ENCODE measurements at regions not wholly inside any gene's neighbourhood (a gene's known extent, or its start where the extent isn't known, plus 50 kb on each side); places are given as distances from the start of the nearest gene placed in this dataset.

- DNase-seq (ENCODE audit: extremely low read depth, low read depth, low spot score) = no peak
Measured at GRCh38 chr13:76751278-76751677, 134.9 kb downstream of the KCTD12 start.

- DNase-seq (ENCODE audit: extremely low read depth, low read depth, low spot score) = no peak
Measured at GRCh38 chr13:76750126-76750525, 136.1 kb downstream of the KCTD12 start.

- DNase-seq (ENCODE audit: extremely low read depth, low read depth, low spot score) = no peak
Measured at GRCh38 chr13:76745261-76746200, 140.7 kb downstream of the KCTD12 start.

GRCh38 chr13:76741624-76742023 lies 144.6 kb downstream of the KCTD12 start:
- DNase-seq (ENCODE audit: extremely low read depth, low read depth, low spot score) = no peak

GRCh38 chr13:76741046-76741445 lies 145.2 kb downstream of the KCTD12 start:
- DNase-seq (ENCODE audit: extremely low read depth, low read depth, low spot score) = no peak

- no peak for DNase-seq (ENCODE audit: extremely low read depth, low read depth, low spot score)
Measured at GRCh38 chr13:76738616-76739015, 147.6 kb downstream of the KCTD12 start.

GRCh38 chr13:76737526-76737925 lies 148.7 kb downstream of the KCTD12 start:
- no peak for DNase-seq (ENCODE audit: extremely low read depth, low read depth, low spot score)

GRCh38 chr13:76735641-76736040 lies 150.6 kb downstream of the KCTD12 start:
- no peak for DNase-seq (ENCODE audit: extremely low read depth, low read depth, low spot score)

- DNase-seq (ENCODE audit: extremely low read depth, low read depth, low spot score) = no peak
Measured at GRCh38 chr13:76733671-76734070, 152.5 kb downstream of the KCTD12 start.

GRCh38 chr13:76732367-76732766 lies 153.8 kb downstream of the KCTD12 start:
- DNase-seq (ENCODE audit: extremely low read depth, low read depth, low spot score) = no peak

- peak; percentile 69 for DNase-seq (ENCODE audit: extremely low read depth, low read depth, low spot score)
Measured at GRCh38 chr13:76730220-76730619, 156.0 kb downstream of the KCTD12 start.

GRCh38 chr13:76729691-76730090 lies 156.5 kb downstream of the KCTD12 start:
- no peak for DNase-seq (ENCODE audit: extremely low read depth, low read depth, low spot score)

- no peak for DNase-seq (ENCODE audit: extremely low read depth, low read depth, low spot score)
Measured at GRCh38 chr13:76725896-76726295, 160.3 kb downstream of the KCTD12 start.

GRCh38 chr13:76725211-76725610 lies 161.0 kb downstream of the KCTD12 start:
- no peak for DNase-seq (ENCODE audit: extremely low read depth, low read depth, low spot score)

- DNase-seq (ENCODE audit: extremely low read depth, low read depth, low spot score) = no peak
Measured at GRCh38 chr13:76724421-76724820, 161.8 kb downstream of the KCTD12 start.

- DNase-seq (ENCODE audit: extremely low read depth, low read depth, low spot score) = peak; percentile 98
Measured at GRCh38 chr13:76723551-76724232, 162.5 kb downstream of the KCTD12 start.

- no peak for DNase-seq (ENCODE audit: extremely low read depth, low read depth, low spot score)
Measured at GRCh38 chr13:76722782-76723181, 163.4 kb downstream of the KCTD12 start.

- DNase-seq (ENCODE audit: extremely low read depth, low read depth, low spot score) = no peak
Measured at GRCh38 chr13:76720821-76721220, 165.4 kb downstream of the KCTD12 start.

GRCh38 chr13:76720416-76720815 lies 165.8 kb downstream of the KCTD12 start:
- DNase-seq (ENCODE audit: extremely low read depth, low read depth, low spot score) = no peak

- DNase-seq (ENCODE audit: extremely low read depth, low read depth, low spot score) = no peak
Measured at GRCh38 chr13:76719955-76720354, 166.2 kb downstream of the KCTD12 start.

- DNase-seq (ENCODE audit: extremely low read depth, low read depth, low spot score) = no peak
Measured at GRCh38 chr13:76717092-76717491, 169.1 kb downstream of the KCTD12 start.

- DNase-seq (ENCODE audit: extremely low read depth, low read depth, low spot score) = no peak
Measured at GRCh38 chr13:76715621-76716020, 170.6 kb downstream of the KCTD12 start.

All from glomerular endothelial cell (primary cell).